H9 (cell line): ENCODE measurements at regions not wholly inside any gene's neighbourhood (a gene's known extent, or its start where the extent isn't known, plus 50 kb on each side); places are given as distances from the start of the nearest gene placed in this dataset.

Experiments used
- DNase-seq: peaks from one replicate; pipeline ENCODE4 v3.0.0-alpha.2; 2017
- H2AFZ ChIP-seq: one replicate; pipeline ENCODE4 v1.6.1; 2013; ENCODE audit warnings: mild to moderate bottlenecking, low read length, control low read depth, moderate library complexity
- H2AK5ac ChIP-seq: 2 replicates; pipeline ENCODE4 v1.6.1; 2013; ENCODE audit warnings: low read length, control low read depth, mixed read lengths; ENCODE audit not compliant: insufficient read length
- H2BK120ac ChIP-seq: one replicate; pipeline ENCODE4 v1.6.1; 2013; ENCODE audit warnings: low read depth, mild to moderate bottlenecking, low read length, control low read depth, inconsistent platforms; ENCODE audit not compliant: poor library complexity, severe bottlenecking
- H2BK12ac ChIP-seq: 2 replicates; pipeline ENCODE4 v1.6.1; 2013; ENCODE audit warnings: low read length, control low read depth, mixed read lengths, low read depth; ENCODE audit not compliant: insufficient read length
- H2BK15ac ChIP-seq: 2 replicates; pipeline ENCODE4 v1.6.1; 2013; ENCODE audit warnings: low read depth, low read length, control low read depth
- H2BK20ac ChIP-seq: one replicate; pipeline ENCODE4 v1.6.1; 2013; ENCODE audit warnings: low read depth, mild to moderate bottlenecking, low read length, control low read depth, inconsistent platforms; ENCODE audit not compliant: poor library complexity, severe bottlenecking
- H2BK5ac ChIP-seq: 2 replicates; pipeline ENCODE4 v1.6.1; 2013; ENCODE audit warnings: low read length, control low read depth, mixed read lengths; ENCODE audit not compliant: insufficient read length
- H3K14ac ChIP-seq: 2 replicates; pipeline ENCODE4 v1.6.1; 2013; ENCODE audit warnings: low read length, control low read depth; ENCODE audit not compliant: insufficient read depth
- H3K18ac ChIP-seq: 2 replicates; pipeline ENCODE4 v1.6.1; 2013; ENCODE audit warnings: low read depth, mild to moderate bottlenecking, mixed read lengths, low read length, control low read depth; ENCODE audit not compliant: insufficient read length
- H3K23ac ChIP-seq: 2 replicates; pipeline ENCODE4 v1.6.1; 2013; ENCODE audit warnings: low read length, control low read depth, mixed read lengths, low read depth; ENCODE audit not compliant: insufficient read length
- H3K23me2 ChIP-seq: 2 replicates; pipeline ENCODE4 v1.6.1; 2013; ENCODE audit warnings: low read depth, mild to moderate bottlenecking, mixed read lengths, low read length, control low read depth; ENCODE audit not compliant: insufficient read length, poor library complexity, severe bottlenecking
- H3K27ac ChIP-seq: 2 replicates; pipeline ENCODE4 v1.5.1; 2013; ENCODE audit warnings: low read length, control low read depth, mixed read lengths, low read depth; ENCODE audit not compliant: insufficient read length
- H3K27me3 ChIP-seq: 2 replicates; pipeline ENCODE4 v1.6.1; 2013; ENCODE audit warnings: low read length, control low read depth, inconsistent platforms; ENCODE audit not compliant: insufficient read depth
- H3K4ac ChIP-seq: 2 replicates; pipeline ENCODE4 v1.6.1; 2013; ENCODE audit warnings: low read depth, mild to moderate bottlenecking, control low read depth, inconsistent platforms, low read length, moderate library complexity
- H3K4me1 ChIP-seq: 2 replicates; pipeline ENCODE4 v1.6.1; 2013; ENCODE audit warnings: low read length, control low read depth, inconsistent platforms; ENCODE audit not compliant: insufficient read depth
- H3K4me2 ChIP-seq: 2 replicates; pipeline ENCODE4 v1.6.1; 2013; ENCODE audit warnings: low read length, control low read depth, mixed read lengths; ENCODE audit not compliant: insufficient read length, insufficient read depth
- H3K56ac ChIP-seq: 2 replicates; pipeline ENCODE4 v1.6.1; 2013; ENCODE audit warnings: low read depth, mild to moderate bottlenecking, mixed read lengths, low read length, control low read depth; ENCODE audit not compliant: insufficient read length
- H3K79me1 ChIP-seq: 2 replicates; pipeline ENCODE4 v1.6.1; 2013; ENCODE audit warnings: low read depth, mild to moderate bottlenecking, moderate library complexity, low read length, control low read depth, inconsistent platforms; ENCODE audit not compliant: insufficient read depth, poor library complexity, severe bottlenecking
- H3K79me2 ChIP-seq: 2 replicates; pipeline ENCODE4 v1.6.1; 2013; ENCODE audit warnings: low read length, control low read depth, inconsistent platforms; ENCODE audit not compliant: insufficient read depth
- H3K9ac ChIP-seq: 2 replicates; pipeline ENCODE4 v1.6.1; 2013; ENCODE audit warnings: low read length, control low read depth, mixed read lengths; ENCODE audit not compliant: insufficient read length; ENCODE audit errors: extremely low read depth
- H3K9me3 ChIP-seq: one replicate; pipeline ENCODE4 v1.6.1; 2013; ENCODE audit warnings: low read depth, low read length, inconsistent platforms; ENCODE audit not compliant: control insufficient read depth
- H3T11ph ChIP-seq: one replicate; pipeline ENCODE4 v1.6.1; 2013; ENCODE audit warnings: mild to moderate bottlenecking, low read length, control low read depth, inconsistent platforms
- H4K20me1 ChIP-seq: one replicate; pipeline ENCODE4 v1.6.1; 2013; ENCODE audit not compliant: control insufficient read depth, insufficient read length, insufficient read depth
- H4K5ac ChIP-seq: 2 replicates; pipeline ENCODE4 v1.6.1; 2013; ENCODE audit warnings: low read depth, mild to moderate bottlenecking, mixed read lengths, low read length, control low read depth; ENCODE audit not compliant: insufficient read length
- H4K8ac ChIP-seq: replicated peaks from 2 replicates; pipeline ENCODE4 v1.6.1; 2013; ENCODE audit warnings: low read length, control low read depth, mixed read lengths, low read depth; ENCODE audit not compliant: insufficient read length
- H4K91ac ChIP-seq: 2 replicates; pipeline ENCODE4 v1.6.1; 2013; ENCODE audit warnings: low read depth, mild to moderate bottlenecking, moderate library complexity, mixed read lengths, low read length, control low read depth; ENCODE audit not compliant: insufficient read length
- H3K27ac Mint-ChIP-seq, 3 experiments: 2 replicates in 2 of 3; 3 replicates in 1 of 3; pipeline ENCODE4 v1.8.0; 2020 to 2021; ENCODE audit warnings: mixed read lengths in 3 of 3, mild to moderate bottlenecking in 1 of 3, moderate library complexity in 1 of 3
- H3K27me3 Mint-ChIP-seq: 2 replicates; pipeline ENCODE4 v1.8.0; 2021; ENCODE audit warnings: low read depth, mild to moderate bottlenecking, moderate library complexity, mixed read lengths
- H3K36me3 Mint-ChIP-seq, 3 experiments: 2 replicates in 2 of 3; 3 replicates in 1 of 3; pipeline ENCODE4 v1.8.0; 2020 to 2021; ENCODE audit warnings: low read depth in 3 of 3, mixed read lengths in 3 of 3; ENCODE audit not compliant: insufficient read depth in 1 of 3
- H3K4me1 Mint-ChIP-seq, 2 experiments: 2 replicates each; pipeline ENCODE4 v1.8.0; 2020; ENCODE audit warnings: mixed read lengths in 2 of 2
- H3K4me3 Mint-ChIP-seq, 2 experiments: 2 replicates in 1 of 2; 3 replicates in 1 of 2; pipeline ENCODE4 v1.8.0; 2020 to 2021; ENCODE audit warnings: mild to moderate bottlenecking in 2 of 2, mixed read lengths in 2 of 2, moderate library complexity in 1 of 2
- H3K9me3 Mint-ChIP-seq, 2 experiments: 2 replicates in 1 of 2; 3 replicates in 1 of 2; pipeline ENCODE4 v1.8.0; 2020; ENCODE audit warnings: mild to moderate bottlenecking in 2 of 2, mixed read lengths in 2 of 2, moderate library complexity in 1 of 2
- CTCF ChIP-seq: fragments of 200-600 bp; sonication (generic); conservative IDR thresholded peaks from 3 replicates; pipeline ENCODE4 v1.8.0; 2021; ENCODE audit warnings: antibody characterized with exemption, mild to moderate bottlenecking
- WGBS: extraction: QIAGEN DNeasy Blood & Tissue Kit; methylation state at CpG from one replicate; pipeline ENCODE4 v1.1.7; 2013; ENCODE audit warnings: missing lambda C conversion rate, low lambda C conversion rate, mixed read lengths; ENCODE audit not compliant: insufficient read length; ENCODE audit errors: extremely low coverage; 5-methylcytosine and 5-hydroxymethylcytosine counted together

GRCh38 chr5:54756796-54757402 lies 228.5 kb downstream of the ESM1 start:
- H2BK15ac ChIP-seq = no peak overlapping the region
- WGBS = no CpG with 5 or more reads among the region's 1 CpG
- no peak for DNase-seq

More at GRCh38 chr5:54756796-54757402, 228.5 kb downstream of the ESM1 start:
- TF ChIP-seq CTCF = no peak
- Histone ChIP-seq H3K56ac (no peak overlapping the region), H2BK12ac (no peak overlapping the region), H2AK5ac (no peak overlapping the region), H3K14ac (no peak overlapping the region), H4K8ac (no peak overlapping the region), H3K79me2 (no peaks in the 10 kb centered on the region), H4K5ac (no peak overlapping the region), H3T11ph (no peak overlapping the region), H3K4me1 (no peaks in the 10 kb centered on the region), H2AFZ (no peak overlapping the region), H3K23me2 (no peaks in the 10 kb centered on the region), H3K9me3 (no peaks in the 10 kb centered on the region), H3K27me3 (no peaks in the 10 kb centered on the region), H2BK20ac (no peak overlapping the region), H3K4ac (no peak overlapping the region), H3K9ac (no peak overlapping the region), H2BK5ac (no peak overlapping the region), H3K18ac (no peak overlapping the region), H3K4me2 (no peak overlapping the region), H3K27ac (no peak overlapping the region), H4K20me1 (no peaks in the 10 kb centered on the region), H2BK120ac (no peak overlapping the region), H4K91ac (no peak overlapping the region), H3K23ac (no peak overlapping the region), H3K79me1 (no peaks in the 10 kb centered on the region)
- Mint-ChIP-seq H3K36me3 (no peaks in the 10 kb centered on the region), H3K4me1 (no peaks in the 10 kb centered on the region), H3K4me3 (no peak overlapping the region), H3K27me3 (no peaks in the 10 kb centered on the region), H3K9me3 (no peaks in the 10 kb centered on the region; a peak in 1 of 5 replicates), H3K27ac (no peak overlapping the region; a peak in 1 of 7 replicates)
